Uterus (tissue), 3 donors: ENCODE measurements at regions not wholly inside any gene's neighbourhood (a gene's known extent, or its start where the extent isn't known, plus 50 kb on each side); places are given as distances from the start of the nearest gene placed in this dataset.

Experiments
- DNase-seq, 2 donors: peaks; one replicate each; pipeline ENCODE4 v3.0.0-alpha.2; 2019 to 2020
- H3K27ac ChIP-seq, 2 donors: fragments of 200-600 bp; sonication (generic); 1 replicate in 1 of 2; 2 replicates in 1 of 2; pipeline ENCODE4 v1.5.1; 2016 to 2018
- H3K27me3 ChIP-seq, 2 donors: fragments of 200-600 bp; sonication (generic); one replicate each; pipeline ENCODE4 v1.5.1; 2018 to 2019; ENCODE audit warnings: control low read depth in 1 of 2
- H3K36me3 ChIP-seq, 2 donors: fragments of 200-600 bp; sonication (generic); one replicate each; pipeline ENCODE4 v1.5.1; 2019; ENCODE audit warnings: control low read depth in 1 of 2
- H3K4me1 ChIP-seq, 2 donors: fragments of 200-600 bp; sonication (generic); one replicate each; pipeline ENCODE4 v1.5.1; 2018 to 2019; ENCODE audit warnings: control low read depth in 1 of 2
- H3K4me3 ChIP-seq, 2 donors: fragments of 200-600 bp; sonication (generic); 1 replicate in 1 of 2; 2 replicates in 1 of 2; pipeline ENCODE4 v1.5.1; 2018 to 2019; ENCODE audit warnings: mild to moderate bottlenecking in 1 of 2
- H3K9me3 ChIP-seq, 2 donors: fragments of 200-600 bp; sonication (generic); one replicate each; pipeline ENCODE4 v1.5.1; 2019; ENCODE audit warnings: control low read depth in 1 of 2
- POLR2A ChIP-seq, 2 donors: fragments of 450-650 bp; IDR thresholded peaks; one replicate each; pipeline ENCODE4 v1.6.1; 2016; ENCODE audit warnings: antibody characterized with exemption in 2 of 2, mild to moderate bottlenecking in 1 of 2, moderate library complexity in 1 of 2
- intact Hi-C: fragments of 100-400 bp; cut with DNase I; formaldehyde crosslinking; loops from one replicate; pipeline ENCODE4 v1.15.1; 2023; ENCODE audit warnings: low total_unique reads
- TF ChIP-seq, protein P1 (sequence below), 4 experiments: fragments of 200-600 bp in 2 of 4; fragments of 450-650 bp in 2 of 4; sonication (generic) in 2 of 4; IDR thresholded peaks; one replicate each; pipeline ENCODE4 v1.5.1; 2016 to 2019; ENCODE audit warnings: antibody characterized with exemption in 4 of 4, mild to moderate bottlenecking in 2 of 4, moderate library complexity in 1 of 4
- donor health status: DM: yes; HTN: yes; CAD: no.

DNA sequence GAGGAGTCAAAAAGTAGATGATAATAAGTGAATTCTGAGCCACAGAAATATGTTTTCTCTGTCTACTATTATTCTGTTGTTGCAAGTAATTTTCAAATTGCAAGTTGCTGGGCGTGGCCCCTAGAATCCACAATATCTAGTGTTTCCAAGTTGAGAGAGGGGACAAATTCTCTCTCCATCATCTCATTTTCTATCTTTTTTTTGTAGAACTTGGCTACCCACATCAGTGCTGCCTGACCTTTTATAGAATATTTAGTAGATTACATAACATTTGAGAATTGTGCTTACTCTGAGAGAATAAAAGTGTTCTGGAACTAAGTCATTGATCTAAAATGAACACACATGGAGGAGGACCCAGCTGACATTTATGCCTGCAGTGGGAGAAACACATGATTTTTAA lies 110.9 kb upstream of the CSNK1A1L start:
- Histone ChIP-seq H3K27me3 (no peaks in the 10 kb centered on the region), H3K9me3 (no peaks in the 10 kb centered on the region), H3K36me3 (no peaks in the 10 kb centered on the region), H3K4me1 (no peaks in the 10 kb centered on the region), H3K27ac (no peak overlapping the region), H3K4me3 (no peak overlapping the region)
- intact Hi-C loops = no loop called here
- no peak for DNase-seq
- no peak for TF ChIP-seq POLR2A (IDR thresholded peaks at IDR 0.05)
- TF ChIP-seq, protein P1, sequence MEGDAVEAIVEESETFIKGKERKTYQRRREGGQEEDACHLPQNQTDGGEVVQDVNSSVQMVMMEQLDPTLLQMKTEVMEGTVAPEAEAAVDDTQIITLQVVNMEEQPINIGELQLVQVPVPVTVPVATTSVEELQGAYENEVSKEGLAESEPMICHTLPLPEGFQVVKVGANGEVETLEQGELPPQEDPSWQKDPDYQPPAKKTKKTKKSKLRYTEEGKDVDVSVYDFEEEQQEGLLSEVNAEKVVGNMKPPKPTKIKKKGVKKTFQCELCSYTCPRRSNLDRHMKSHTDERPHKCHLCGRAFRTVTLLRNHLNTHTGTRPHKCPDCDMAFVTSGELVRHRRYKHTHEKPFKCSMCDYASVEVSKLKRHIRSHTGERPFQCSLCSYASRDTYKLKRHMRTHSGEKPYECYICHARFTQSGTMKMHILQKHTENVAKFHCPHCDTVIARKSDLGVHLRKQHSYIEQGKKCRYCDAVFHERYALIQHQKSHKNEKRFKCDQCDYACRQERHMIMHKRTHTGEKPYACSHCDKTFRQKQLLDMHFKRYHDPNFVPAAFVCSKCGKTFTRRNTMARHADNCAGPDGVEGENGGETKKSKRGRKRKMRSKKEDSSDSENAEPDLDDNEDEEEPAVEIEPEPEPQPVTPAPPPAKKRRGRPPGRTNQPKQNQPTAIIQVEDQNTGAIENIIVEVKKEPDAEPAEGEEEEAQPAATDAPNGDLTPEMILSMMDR (IDR thresholded peaks at IDR 0.05) = no peak

DNA sequence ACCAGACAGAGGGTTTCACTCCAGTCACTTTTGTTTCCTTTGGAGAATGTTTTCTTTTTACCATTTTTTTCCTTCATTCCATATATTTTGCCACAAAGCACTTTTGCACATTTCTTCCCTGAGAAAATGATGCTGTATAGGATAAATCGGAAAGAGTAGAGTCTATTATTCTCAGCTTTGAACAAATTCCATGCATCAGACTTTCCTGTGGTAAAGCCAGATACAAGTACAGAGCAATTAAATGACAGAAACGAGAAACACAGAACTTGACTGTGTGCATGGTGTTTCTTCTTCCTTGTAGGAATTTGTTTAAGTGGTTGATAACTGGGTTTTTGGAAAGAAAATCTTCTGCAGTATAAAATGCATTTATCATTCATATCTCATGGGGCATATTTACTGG lies 107.4 kb upstream of the CSNK1A1L start:
- Histone ChIP-seq H3K36me3 (no peaks in the 10 kb centered on the region), H3K27me3 (no peaks in the 10 kb centered on the region), H3K4me3 (no peak overlapping the region), H3K27ac (no peak overlapping the region), H3K9me3 (no peaks in the 10 kb centered on the region), H3K4me1 (no peaks in the 10 kb centered on the region)
- intact Hi-C loops = no loop called here
- TF ChIP-seq, protein P1 (IDR thresholded peaks at IDR 0.05) = no peak
- TF ChIP-seq POLR2A (IDR thresholded peaks at IDR 0.05) = no peak
- DNase-seq = no peak

DNA sequence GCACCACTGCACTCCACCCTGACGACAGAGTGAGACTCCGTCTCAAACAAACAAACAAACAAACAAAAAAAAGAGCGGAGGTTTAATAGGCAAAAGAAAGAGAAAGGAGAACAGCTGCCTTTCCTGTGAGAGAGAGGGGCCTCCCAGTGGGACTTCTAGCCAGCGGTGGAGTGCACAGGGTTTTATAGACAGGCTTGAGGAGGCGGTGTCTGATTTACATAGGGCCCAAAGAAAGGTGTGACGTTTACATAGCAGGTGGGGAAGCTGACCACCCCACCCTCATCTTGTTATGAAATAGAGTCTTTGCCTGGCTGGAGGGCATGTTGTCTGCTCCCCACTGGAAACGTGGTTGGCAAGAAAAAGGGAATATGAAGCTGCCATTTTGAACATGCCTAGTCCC lies 106.0 kb upstream of the CSNK1A1L start:
- no peak overlapping the region for H3K4me3 ChIP-seq
- intact Hi-C loops = no loop called here
- DNase-seq = no peak
- no peaks in the 10 kb centered on the region for H3K36me3 ChIP-seq
- no peaks in the 10 kb centered on the region for H3K27me3 ChIP-seq
- H3K4me1 ChIP-seq = no peaks in the 10 kb centered on the region
- H3K9me3 ChIP-seq = no peaks in the 10 kb centered on the region
- TF ChIP-seq, protein P1 (IDR thresholded peaks at IDR 0.05) = no peak
- no peak for TF ChIP-seq POLR2A (IDR thresholded peaks at IDR 0.05)
- no peak overlapping the region for H3K27ac ChIP-seq

DNA sequence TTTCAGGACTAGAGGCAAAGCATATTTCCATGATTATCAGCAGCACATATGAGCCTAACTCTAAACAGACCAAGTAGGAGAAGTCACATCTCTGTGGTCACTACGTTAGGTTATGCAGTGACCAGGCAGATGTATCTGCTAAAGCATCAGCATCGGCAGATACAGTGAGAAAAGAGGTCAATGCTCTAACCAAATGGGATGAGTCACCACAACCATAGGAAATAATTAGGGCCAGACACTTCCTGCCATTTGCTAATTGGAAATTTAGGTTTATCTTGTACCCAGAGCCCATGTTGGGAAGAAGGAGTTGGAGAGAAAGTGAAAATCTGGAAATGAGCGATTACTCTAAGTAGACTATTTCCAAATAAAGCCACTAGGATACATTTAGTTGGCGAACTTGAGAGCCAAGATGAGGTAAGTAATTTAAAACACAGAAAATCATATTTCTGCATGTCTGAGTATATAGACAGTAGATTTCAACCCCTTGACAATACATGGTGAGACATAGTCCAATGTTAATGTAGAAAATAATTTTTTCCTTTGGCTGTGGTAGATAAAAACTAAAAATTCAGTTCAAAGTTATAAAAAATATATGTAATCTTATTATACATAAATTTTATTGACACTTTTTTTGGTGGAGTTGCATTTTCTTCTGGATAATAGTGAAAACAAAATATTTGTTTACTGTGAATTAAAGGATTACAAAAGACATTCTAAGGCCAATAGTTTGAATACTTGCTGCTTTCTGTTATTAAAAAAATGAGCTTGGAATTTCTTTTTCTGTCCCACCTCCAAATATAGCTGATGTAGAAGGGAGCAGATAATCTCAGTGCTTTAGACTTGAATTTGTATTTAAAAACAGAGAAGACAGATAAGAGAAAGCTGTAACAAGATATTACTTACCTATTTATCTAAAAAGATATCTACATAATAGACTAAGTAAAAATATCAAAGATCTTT lies 104.4 kb upstream of the CSNK1A1L start:
- no peaks in the 10 kb centered on the region for H3K9me3 ChIP-seq
- intact Hi-C loops = no loop called here
- H3K4me1 ChIP-seq = no peaks in the 10 kb centered on the region
- no peak overlapping the region for H3K4me3 ChIP-seq
- H3K27me3 ChIP-seq = no peaks in the 10 kb centered on the region
- H3K27ac ChIP-seq = no peak overlapping the region
- DNase-seq = no peak
- no peaks in the 10 kb centered on the region for H3K36me3 ChIP-seq
- TF ChIP-seq, protein P1 (IDR thresholded peaks at IDR 0.05) = no peak
- no peak for TF ChIP-seq POLR2A (IDR thresholded peaks at IDR 0.05)

DNA sequence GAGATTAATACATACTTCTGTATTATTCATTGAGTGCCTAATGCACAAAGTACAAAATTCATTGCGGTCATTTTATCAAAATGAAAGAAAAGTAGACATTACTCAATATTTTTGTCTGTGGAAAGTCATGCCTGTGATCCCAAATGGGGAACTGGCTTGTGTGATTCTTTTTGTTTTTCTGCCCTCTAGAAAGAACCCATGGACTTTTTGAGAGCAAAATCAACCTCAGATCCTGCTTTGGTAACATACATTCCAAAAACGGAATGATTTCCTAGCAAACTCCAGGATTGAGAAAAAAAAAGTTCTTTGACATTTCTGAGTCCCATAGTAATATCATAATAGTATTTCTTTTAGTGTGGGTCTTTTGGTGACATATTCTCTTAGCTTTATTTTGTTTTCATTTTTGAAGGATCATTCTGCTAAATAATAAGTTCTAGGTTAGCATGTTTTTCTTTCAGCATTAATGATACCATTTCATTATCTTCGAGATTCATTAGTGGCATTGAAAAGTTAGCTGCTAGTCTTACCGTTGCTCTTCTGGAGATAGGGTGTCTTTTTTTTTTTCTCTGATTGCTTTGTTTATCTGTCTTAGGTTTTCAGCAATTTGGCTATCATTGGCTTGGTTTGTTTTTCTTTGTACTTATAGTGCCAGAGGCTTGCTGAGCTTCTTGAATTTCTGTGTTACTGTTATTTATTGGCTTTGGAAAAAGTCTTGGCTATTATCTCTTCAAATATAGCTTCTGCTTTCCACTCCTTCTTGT lies 102.4 kb upstream of the CSNK1A1L start:
- Histone ChIP-seq H3K27ac (no peak overlapping the region), H3K4me1 (no peaks in the 10 kb centered on the region), H3K9me3 (no peaks in the 10 kb centered on the region), H3K36me3 (no peaks in the 10 kb centered on the region), H3K4me3 (no peak overlapping the region), H3K27me3 (no peaks in the 10 kb centered on the region)
- TF ChIP-seq, protein P1 (IDR thresholded peaks at IDR 0.05) = no peak
- no peak for TF ChIP-seq POLR2A (IDR thresholded peaks at IDR 0.05)
- intact Hi-C loops = no loop called here
- DNase-seq = no peak
